NCI-H1417 treated with DMSO at 0.1 percent for 48 hours (cell line): ENCODE measurements at regions not wholly inside any gene's neighbourhood (a gene's known extent, or its start where the extent isn't known, plus 50 kb on each side); places are given as distances from the start of the nearest gene placed in this dataset.
"Not testable (repeated sequence)": the region's sequence is repeated elsewhere in the genome, so short reads cannot be mapped to it uniquely, and the experiment has no call there.

Source experiments
- DNase-seq: peaks from one replicate; lab custom pipeline; 2025; lab: John Stamatoyannopoulos, UW

GRCh38 chr3:188000361-188000861 lies 153.5 kb upstream of the LPP start:
- DNase-seq, result peak; percentile 3

GRCh38 chr3:188001093-188001492 lies 152.9 kb upstream of the LPP start:
- DNase-seq, result no peak

- no peak for DNase-seq
Measured at GRCh38 chr3:188001926-188002325, 152.0 kb upstream of the LPP start.

GRCh38 chr3:188002626-188003138 lies 151.3 kb upstream of the LPP start:
- no peak for DNase-seq

- no peak for DNase-seq
Measured at GRCh38 chr3:188003188-188004171, 150.5 kb upstream of the LPP start.

GRCh38 chr3:188006726-188007393 lies 147.1 kb upstream of the LPP start:
- DNase-seq, result no peak

GRCh38 chr3:188007897-188008296 lies 146.1 kb upstream of the LPP start:
- no peak for DNase-seq

- DNase-seq, result no peak
Measured at GRCh38 chr3:188008582-188009213, 145.3 kb upstream of the LPP start.

- DNase-seq, result no peak
Measured at GRCh38 chr3:188010478-188010877, 143.5 kb upstream of the LPP start.

- DNase-seq, result no peak
Measured at GRCh38 chr3:188019727-188020126, 134.2 kb upstream of the LPP start.

GRCh38 chr3:188021041-188021440 lies 132.9 kb upstream of the LPP start:
- DNase-seq, result no peak

GRCh38 chr3:188021502-188022040 lies 132.4 kb upstream of the LPP start:
- DNase-seq, result no peak

GRCh38 chr3:188022902-188023301 lies 131.1 kb upstream of the LPP start:
- DNase-seq, result not testable (repeated sequence)

- DNase-seq, result no peak
Measured at GRCh38 chr3:188025555-188025954, 128.4 kb upstream of the LPP start.

- no peak for DNase-seq
Measured at GRCh38 chr3:188026191-188026968, 127.6 kb upstream of the LPP start.

- no peak for DNase-seq
Measured at GRCh38 chr3:188031121-188031520, 122.8 kb upstream of the LPP start.

- no peak for DNase-seq
Measured at GRCh38 chr3:188034989-188035388, 119.0 kb upstream of the LPP start.

GRCh38 chr3:188036375-188037194 lies 117.4 kb upstream of the LPP start:
- no peak for DNase-seq

- DNase-seq, result no peak
Measured at GRCh38 chr3:188037195-188037718, 116.7 kb upstream of the LPP start.

GRCh38 chr3:188037965-188038581 lies 115.9 kb upstream of the LPP start:
- no peak for DNase-seq
